HepG2 (cell line): ENCODE measurements at regions not wholly inside any gene's neighbourhood (a gene's known extent, or its start where the extent isn't known, plus 50 kb on each side); places are given as distances from the start of the nearest gene placed in this dataset.

Experiments
- ARID2 ChIP-seq: sonication (generic); formaldehyde crosslinking; IDR thresholded peaks from 2 replicates; pipeline ENCODE4 v1.8.1; 2022; ENCODE audit warnings: mild to moderate bottlenecking, missing genetic modification reagents, borderline replicate concordance
- CBX5 ChIP-seq: sonication (generic); formaldehyde crosslinking; IDR thresholded peaks from 2 replicates; pipeline ENCODE4 v1.4.0; 2020; ENCODE audit warnings: missing genetic modification reagents, borderline replicate concordance
- FOXA3 ChIP-seq: IDR thresholded peaks from 2 replicates; pipeline ENCODE4 v1.6.1; 2016; ENCODE audit warnings: missing genetic modification reagents, missing compliant biosample characterization
- MBNL3 ChIP-seq: fragments of 250-450 bp; sonication (Bioruptor Pico); conservative IDR thresholded peaks from 2 replicates; pipeline ENCODE4 v1.8.0; 2022; ENCODE audit warnings: mild to moderate bottlenecking, inconsistent platforms
- NFATC3 ChIP-seq: sonication (generic); formaldehyde crosslinking; IDR thresholded peaks from 2 replicates; pipeline ENCODE4 v1.5.1; 2020; ENCODE audit warnings: mild to moderate bottlenecking, missing genetic modification reagents
- POLR2A ChIP-seq, 2 experiments: IDR thresholded peaks; 2 replicates each; pipeline ENCODE4 v1.6.1; 2011; ENCODE audit warnings: low read depth in 2 of 2, low read length in 2 of 2, mild to moderate bottlenecking in 1 of 2, moderate library complexity in 1 of 2; ENCODE audit not compliant: insufficient read depth in 1 of 2
- SIN3A ChIP-seq: IDR thresholded peaks from 2 replicates; pipeline ENCODE4 v1.6.1; 2011; ENCODE audit warnings: low read depth, mild to moderate bottlenecking, control low read depth, low read length, borderline replicate concordance
- SNAPC2 ChIP-seq: sonication (generic); formaldehyde crosslinking; IDR thresholded peaks from 2 replicates; pipeline ENCODE4 v1.8.1; 2022; ENCODE audit warnings: mild to moderate bottlenecking, missing genetic modification reagents
- TCF7L2 ChIP-seq: IDR thresholded peaks from 2 replicates; pipeline ENCODE4 v1.6.1; 2011; ENCODE audit warnings: mild to moderate bottlenecking, low read depth, low read length, moderate library complexity
- ZFP36 ChIP-seq: fragments of 150-350 bp; IDR thresholded peaks from 2 replicates; pipeline ENCODE4 v1.6.1; 2018; ENCODE audit warnings: borderline replicate concordance, low read length, low read depth; ENCODE audit not compliant: partially characterized antibody
- ZNF232 ChIP-seq: sonication (generic); formaldehyde crosslinking; IDR thresholded peaks from 2 replicates; pipeline ENCODE4 v1.4.0; 2020; ENCODE audit warnings: missing genetic modification reagents, borderline replicate concordance
- ZNF329 ChIP-seq: sonication (generic); formaldehyde crosslinking; IDR thresholded peaks from 2 replicates; pipeline ENCODE4 v1.9.0; 2021; ENCODE audit warnings: low read depth, mild to moderate bottlenecking, missing genetic modification reagents
- TF ChIP-seq, protein P1 (sequence below): sonication (generic); formaldehyde crosslinking; IDR thresholded peaks from 2 replicates; pipeline ENCODE4 v1.5.0; 2020; ENCODE audit warnings: mild to moderate bottlenecking, missing genetic modification reagents, moderate library complexity

DNA sequence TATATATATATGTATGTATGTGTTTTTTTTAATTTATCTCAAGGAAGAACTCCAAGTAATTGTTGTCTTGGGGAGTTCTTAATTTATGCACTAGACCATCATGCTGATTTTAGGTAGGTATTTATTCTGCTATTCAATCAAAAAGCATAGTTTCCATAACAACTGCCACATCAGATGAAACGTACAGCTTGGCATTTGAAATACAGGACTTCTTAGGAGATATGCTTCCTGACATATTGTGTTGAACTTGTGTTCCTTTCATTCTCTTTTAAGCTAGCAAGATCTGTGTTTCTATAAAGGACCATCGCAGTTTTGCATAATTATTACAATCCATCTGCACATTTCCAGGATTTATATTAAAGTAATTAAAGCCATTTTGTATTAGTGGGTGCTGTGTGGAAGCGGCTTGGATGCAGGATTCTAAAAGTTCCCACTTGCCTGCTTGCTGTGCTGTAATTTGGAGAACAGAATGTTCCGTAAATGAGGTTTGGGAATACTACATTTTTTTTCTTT lies 343.5 kb upstream of the FANCL start:
- TF ChIP-seq ZNF232 (no peak), ARID2 (CRISPR knock-in tag) (no peak), ZNF329 (CRISPR knock-in tag) (no peak), FOXA3 (no peak), NFATC3 (CRISPR knock-in tag) (no peak), CBX5 (CRISPR knock-in tag) (no peak), MBNL3 (no peak), SIN3A (no peak), POLR2A (IDR thresholded peaks at IDR 0.05; ENCODE audit: insufficient read depth in 1 of 2, low read depth in 2 of 2, low read length in 2 of 2) (no peak), ZFP36 (no peak), TCF7L2 (no peak), SNAPC2 (CRISPR knock-in tag) (no peak)
- TF ChIP-seq, protein P1, sequence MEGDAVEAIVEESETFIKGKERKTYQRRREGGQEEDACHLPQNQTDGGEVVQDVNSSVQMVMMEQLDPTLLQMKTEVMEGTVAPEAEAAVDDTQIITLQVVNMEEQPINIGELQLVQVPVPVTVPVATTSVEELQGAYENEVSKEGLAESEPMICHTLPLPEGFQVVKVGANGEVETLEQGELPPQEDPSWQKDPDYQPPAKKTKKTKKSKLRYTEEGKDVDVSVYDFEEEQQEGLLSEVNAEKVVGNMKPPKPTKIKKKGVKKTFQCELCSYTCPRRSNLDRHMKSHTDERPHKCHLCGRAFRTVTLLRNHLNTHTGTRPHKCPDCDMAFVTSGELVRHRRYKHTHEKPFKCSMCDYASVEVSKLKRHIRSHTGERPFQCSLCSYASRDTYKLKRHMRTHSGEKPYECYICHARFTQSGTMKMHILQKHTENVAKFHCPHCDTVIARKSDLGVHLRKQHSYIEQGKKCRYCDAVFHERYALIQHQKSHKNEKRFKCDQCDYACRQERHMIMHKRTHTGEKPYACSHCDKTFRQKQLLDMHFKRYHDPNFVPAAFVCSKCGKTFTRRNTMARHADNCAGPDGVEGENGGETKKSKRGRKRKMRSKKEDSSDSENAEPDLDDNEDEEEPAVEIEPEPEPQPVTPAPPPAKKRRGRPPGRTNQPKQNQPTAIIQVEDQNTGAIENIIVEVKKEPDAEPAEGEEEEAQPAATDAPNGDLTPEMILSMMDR (CRISPR knock-in tag), result no peak
